Activated T-cell treated with anti-CD3 and anti-CD28 coated beads for 1 hour (primary cell): ENCODE measurements at regions not wholly inside any gene's neighbourhood (a gene's known extent, or its start where the extent isn't known, plus 50 kb on each side); places are given as distances from the start of the nearest gene placed in this dataset.
"Not testable (repeated sequence)": the region's sequence is repeated elsewhere in the genome, so short reads cannot be mapped to it uniquely, and the experiment has no call there.

ENCODE experiments used
- DNase-seq: peaks from one replicate; pipeline ENCODE4 v3.0.0-alpha.2; 2020; ENCODE audit warnings: low read depth

DNA sequence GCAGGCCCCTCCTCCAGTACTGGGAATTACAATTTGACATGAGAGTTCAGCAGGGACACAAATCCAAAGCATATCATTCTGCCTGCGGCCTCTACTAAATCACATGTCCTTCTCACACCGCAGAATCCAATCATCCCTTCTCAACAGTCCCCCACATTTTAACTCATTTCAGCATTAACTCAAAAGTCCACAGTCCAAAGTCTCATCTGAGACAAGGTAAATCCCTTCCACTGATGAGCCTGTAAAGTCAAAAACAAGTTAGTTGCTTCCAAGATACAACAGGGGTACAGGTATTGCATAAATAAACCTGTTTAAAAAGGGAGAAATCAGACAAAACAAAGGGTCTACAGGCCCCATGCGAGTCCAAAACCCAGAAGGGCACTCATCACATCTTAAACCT, 64.0 kb downstream of the EBNA1BP2 start:
- no peak for DNase-seq

DNA sequence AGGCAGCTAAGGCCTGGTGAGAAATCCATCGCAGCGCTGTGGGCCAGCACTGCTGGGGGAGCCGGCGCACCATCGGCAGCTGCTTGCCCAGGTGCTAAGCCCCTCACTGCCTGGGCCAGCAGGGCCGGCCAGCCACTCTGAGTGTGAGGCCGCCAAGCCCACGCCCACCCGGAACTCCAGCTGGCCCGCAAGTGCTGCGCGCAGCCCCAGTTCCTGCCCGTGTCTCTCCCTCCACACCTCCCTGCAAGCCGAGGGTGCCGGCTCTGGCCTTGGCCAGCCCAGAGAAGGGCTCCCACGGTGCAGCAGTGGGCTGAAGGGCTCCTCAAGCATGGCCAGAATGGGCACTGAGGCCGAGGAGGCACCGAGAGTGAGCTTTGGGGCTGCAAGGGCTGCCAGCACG, 64.4 kb downstream of the EBNA1BP2 start:
- DNase-seq = no peak

DNA sequence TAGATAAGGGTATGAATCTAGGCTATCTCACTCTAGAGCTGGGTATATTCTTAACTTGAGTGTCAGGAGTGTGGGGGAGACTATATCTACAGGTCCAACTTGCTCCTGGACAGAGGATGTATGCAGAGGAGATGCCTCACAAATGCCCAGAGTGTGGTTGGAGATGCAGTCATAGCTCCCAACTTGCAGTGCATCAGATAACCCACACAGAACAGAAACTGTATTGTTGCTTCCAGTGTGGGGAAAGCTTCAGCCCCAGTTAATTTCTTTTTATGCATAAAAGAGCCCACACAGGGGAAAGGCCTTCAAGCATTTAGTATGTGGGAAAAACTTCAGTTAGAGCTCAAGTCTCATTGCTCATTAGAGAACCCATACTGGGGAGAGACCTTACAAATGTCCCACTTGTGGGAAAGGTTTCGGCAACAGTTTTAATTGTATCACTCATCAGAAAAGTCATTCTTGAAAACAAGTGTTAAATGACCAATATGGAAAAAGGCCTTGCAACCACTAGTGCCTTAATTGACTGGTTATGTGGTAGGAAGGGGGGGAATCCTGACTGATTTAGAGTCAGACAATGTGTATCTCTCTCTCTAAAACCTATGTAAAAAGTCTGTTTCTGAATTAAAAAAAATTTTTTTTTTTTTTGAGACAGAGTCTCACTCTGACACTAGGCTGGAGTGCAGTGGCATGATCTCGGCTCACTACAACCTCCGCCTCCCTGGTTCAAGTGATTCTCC, 67.9 kb downstream of the EBNA1BP2 start:
- no peak for DNase-seq

DNA sequence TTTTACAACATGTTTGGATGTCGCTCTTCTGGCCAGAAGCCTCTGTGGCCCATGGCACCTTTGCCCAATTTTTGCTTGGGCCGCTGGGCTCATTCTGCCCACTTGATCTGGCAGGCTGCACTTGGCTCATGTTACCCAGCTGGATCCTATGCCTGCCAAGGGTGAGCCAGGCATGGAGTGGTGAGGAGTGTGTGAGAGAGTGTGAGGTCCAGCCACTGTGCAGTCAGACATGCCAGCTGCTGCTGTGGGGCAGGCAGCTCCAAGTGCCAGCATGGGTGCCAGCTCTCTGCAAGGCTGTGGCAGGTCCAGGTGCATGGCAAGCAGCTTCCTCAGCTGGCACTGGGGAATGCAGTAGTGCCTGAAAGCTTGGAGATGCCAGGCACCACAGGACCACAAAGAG, 71.0 kb downstream of the EBNA1BP2 start:
- no peak for DNase-seq

DNA sequence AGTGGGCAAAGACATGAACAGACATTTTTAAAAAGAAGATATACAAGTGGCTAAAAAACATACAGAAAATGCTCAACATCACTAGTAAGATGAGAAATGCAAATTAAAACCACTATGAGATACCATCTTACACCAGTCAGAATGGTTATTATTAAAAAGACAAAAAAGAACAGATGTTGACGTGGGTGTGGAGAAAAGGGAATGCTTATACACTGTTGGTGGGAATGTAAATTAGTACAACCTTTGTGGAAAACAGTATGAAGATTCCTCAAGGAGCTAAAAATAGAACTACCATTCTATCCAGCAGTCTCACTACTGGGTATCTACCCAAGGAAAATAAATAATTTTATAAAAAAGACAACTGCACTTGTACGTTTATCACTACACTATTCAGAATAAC, 73.9 kb downstream of the EBNA1BP2 start:
- DNase-seq = no peak

DNA sequence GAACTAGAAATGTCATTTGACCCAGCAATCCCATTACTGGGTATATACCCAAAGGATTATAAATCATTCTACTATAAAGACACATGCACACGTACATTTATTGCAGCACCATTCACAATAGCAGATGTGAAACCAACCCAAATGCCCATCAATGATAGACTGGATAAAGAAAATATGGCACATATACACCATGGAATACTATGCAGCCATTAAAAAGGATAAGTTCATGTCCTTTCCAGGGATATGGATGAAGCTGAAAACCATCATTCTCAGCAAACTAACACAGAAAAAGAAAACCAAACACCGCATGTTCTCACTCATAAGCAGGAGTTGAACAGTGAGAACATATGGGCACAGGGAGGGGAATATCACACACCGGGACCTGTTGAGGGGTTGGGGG, 75.6 kb downstream of the EBNA1BP2 start:
- DNase-seq = not testable (repeated sequence)

DNA sequence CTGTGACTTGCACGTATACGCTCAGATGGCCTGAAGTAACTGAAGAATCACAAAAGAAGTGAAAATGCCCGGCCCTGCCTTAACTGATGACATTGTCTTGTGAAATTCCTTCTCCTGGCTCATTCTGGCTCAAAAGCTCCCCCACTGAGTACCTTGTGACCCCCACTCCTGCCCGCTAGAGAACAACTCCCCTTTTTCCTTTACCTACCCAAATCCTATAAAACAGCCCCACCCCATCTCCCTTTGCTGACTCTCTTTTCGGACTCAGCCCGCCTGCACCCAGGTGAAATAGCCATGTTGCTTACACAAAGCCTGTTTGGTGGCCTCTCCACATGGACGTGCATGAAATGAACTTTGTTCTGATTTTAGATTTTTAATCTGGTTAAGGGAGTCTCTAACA, 81.3 kb downstream of the EBNA1BP2 start:
- not testable (repeated sequence) for DNase-seq

DNA sequence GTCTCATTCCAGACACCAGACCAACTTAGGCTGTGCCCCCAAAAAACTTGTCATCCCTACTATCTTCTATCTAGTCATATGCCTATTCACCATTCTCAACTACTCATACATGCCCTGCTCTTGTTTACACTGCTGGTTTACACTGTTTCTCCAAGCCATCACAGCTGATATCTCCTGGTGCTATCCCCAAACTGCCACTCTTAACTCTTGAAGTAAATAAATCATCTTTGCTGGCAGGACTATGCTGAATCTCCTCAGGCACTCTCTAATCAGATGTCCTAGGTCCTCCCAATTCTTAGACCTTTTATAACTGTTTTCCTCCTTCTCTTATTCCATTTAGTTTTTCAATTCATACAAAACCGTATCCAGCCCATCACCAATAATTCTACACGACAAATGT, 81.9 kb downstream of the EBNA1BP2 start:
- not testable (repeated sequence) for DNase-seq

DNA sequence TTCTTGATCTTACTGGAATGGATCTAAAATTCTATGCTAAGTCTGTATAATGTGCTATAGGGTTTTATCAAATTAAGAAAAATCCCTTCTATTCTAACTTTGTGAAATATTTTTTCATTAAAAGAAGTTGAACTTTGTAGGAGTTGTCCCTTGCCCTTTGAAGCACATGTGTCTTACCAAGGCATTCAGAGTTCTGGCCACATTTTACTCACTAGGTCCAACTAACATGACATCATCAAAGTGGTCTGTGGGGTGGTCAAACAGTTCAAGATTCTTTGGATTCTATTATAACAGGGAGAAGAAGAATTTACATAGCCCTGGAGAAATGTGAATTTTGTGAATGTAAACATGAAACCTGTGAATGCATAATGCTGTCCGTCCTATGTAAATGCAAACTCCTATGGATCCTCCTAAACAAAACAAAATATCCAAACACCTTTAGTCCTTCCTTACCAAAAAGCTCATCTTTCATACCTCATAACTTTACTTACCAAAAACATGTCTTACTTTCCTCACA, 88.7 kb downstream of the EBNA1BP2 start:
- no peak for DNase-seq

DNA sequence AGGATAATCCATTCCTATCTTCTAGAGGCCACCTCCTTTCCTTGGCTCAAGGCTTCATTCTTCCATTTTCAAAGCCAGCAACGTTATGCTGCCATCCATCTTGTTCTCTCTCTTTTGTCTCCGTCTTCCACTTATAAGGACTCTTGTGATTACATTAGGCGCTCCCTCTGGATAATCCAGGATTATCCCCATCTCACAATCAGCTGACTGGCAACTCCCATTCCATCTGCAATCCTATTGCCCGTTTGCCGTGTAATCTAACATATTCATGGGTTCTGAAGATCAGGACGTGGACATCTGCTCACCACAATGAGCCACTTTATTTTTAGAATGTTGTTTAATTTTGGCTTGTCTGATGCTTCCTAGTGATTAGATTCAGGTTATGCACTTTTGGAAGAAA, 89.3 kb downstream of the EBNA1BP2 start:
- DNase-seq = no peak

DNA sequence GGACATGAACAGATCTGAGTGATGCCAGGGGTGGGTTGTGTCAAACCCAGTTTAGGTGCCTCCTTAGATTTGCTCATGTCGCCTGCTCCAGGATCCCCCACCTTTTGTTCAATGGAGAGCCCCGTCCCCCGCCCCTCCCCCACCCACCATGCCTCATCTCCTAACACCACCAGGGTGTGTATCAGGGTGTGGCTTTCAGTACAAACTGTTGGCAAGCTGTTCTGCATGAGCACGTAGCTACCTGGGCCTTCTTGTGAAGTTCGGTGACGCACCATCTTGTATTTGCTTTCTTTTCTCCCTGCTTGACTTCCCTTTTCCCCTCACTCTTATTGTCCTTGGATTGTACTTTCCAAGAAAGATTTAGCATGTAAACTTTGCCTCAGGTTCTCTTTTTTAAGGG, 94.8 kb downstream of the EBNA1BP2 start:
- DNase-seq = no peak

DNA sequence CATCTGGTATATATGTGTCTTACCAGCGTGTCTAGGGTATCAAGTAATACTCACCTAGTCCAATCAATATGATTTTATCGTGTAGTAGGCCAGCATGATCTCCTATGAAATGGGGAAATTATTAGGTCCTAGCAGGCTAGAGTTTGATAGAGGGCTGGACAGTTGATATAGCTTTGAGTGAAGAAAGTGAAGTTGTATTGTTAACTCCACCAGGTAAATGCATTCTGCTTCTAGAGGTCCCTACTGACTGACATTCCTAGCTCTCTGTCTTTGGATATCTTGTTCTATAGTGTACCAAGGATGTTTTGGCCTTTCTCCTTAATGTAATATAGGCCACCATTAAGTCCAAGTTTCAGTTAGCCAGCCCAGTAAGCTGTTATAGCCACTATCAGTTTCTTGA, 97.4 kb downstream of the EBNA1BP2 start:
- DNase-seq = no peak

DNA sequence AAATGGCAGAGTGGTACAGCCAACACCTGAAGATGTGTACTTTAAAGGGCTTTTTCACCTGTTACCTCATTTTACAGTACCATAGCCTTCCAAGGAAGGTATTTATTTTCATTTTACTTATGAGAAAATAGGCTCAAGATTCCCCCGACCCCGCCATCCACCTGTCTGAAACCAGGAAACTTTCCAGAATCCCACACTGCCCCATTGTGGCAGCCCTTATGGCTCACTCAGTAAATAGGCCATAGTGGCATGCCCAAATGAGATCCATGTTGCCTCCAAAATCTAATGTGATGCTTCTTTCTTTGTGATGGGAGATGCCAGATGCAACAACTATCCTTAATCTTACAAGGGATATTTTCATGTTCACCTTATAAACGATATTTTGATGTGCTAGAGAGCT, 97.8 kb downstream of the EBNA1BP2 start:
- no peak for DNase-seq

DNA sequence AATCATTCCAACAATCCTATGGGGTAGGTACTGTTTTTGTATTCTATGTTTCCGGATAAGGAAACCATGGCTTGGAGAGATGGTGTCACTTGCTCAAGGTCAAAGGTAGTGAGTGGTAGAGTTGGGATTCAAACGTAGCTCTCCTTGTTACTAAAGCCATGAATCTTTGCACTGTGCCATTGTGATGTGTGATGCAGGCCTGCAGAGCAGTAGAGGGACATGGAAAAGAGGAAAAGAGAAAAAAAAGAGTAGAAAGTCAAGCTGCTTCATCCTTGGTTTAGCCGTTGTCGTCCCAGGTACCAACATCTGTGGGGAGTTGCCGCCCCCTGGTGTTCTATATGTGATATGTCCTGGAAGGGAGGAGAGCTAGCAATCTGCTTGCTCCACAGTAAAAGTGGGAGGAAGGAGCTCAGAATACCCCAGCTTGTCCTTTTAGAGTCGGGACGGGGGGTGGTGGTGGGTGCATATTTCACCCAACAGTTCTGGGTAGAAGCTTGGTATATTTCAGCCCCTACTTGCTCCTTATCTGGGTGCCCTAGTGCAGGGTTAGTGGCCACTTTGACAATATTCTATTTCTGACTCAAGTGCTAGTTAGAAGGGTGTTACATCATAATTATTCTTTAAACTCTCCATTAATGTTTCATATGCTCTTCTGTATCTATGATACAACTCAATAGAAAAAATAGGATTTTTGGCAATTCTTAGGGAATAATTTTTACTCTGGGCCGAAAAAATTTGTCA, 98.4 kb downstream of the EBNA1BP2 start:
- DNase-seq = peak; percentile 63

DNA sequence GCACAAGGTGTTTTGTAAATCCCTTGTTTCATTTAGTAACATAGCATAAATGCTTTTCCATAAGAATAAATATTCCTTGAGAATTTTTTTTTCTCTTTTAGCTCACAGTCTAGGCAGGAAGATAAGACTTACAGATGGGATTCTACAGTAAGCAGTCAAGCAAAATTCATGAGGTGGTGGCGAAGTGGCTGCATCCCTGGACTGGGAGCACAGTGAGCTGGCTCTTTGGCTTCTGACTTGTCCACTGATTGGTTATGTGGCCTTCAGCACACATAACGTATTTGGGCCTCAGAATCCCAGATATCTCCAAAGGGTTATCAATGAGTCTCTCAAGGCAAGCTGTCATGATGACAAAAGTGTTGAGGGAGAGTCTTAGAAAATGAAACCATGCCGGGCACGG, 99.8 kb downstream of the EBNA1BP2 start:
- DNase-seq = no peak

DNA sequence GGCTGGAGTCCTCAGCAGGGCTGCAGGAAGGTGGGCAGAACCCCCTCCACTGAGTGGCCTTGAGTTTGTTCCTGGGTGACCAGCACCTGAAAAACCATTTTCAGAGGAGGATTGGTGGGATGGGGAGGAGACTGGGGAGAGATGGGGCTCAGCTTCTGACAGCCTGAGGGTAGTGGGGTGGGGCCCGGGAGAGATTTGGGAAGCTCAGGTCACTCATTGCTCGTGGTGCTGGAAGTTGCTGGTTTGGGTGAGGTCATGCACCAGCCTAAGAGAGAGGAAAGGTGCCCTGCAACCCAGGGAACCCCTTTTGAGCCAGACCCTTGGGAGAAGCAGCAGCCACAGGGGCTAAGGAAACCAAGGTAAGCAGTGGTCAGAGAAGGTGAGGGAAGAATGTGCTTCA, 100.8 kb downstream of the EBNA1BP2 start:
- no peak for DNase-seq

DNA sequence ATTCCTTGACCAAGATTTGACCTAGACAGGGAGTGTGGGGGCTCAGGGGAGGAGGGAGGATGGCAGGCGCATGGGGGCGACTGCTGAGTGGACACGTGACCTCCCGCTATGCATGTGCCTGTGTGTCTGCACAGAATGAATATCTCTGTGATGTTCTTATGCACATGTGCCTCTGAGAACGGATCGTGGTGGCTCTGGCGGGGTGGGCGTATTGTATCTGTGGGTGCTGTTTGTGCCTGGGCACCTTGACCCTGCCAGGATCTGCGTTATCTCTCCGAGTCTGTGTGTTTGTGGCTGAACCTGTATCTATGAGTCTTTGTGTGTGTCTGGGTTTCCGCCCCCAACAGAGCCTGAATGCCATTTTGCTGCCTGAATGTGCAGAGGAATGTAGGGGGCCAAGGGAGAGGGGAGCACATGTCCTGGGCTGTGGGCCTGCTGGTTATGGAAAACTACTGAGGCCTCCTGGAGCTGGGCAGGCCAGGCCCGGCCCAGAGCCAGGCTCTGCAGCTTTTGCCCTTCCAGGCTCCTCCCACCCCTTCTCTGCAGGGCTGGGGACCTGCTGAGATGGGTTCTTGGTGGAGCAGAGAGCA, 102.5 kb downstream of the EBNA1BP2 start:
- no peak for DNase-seq

DNA sequence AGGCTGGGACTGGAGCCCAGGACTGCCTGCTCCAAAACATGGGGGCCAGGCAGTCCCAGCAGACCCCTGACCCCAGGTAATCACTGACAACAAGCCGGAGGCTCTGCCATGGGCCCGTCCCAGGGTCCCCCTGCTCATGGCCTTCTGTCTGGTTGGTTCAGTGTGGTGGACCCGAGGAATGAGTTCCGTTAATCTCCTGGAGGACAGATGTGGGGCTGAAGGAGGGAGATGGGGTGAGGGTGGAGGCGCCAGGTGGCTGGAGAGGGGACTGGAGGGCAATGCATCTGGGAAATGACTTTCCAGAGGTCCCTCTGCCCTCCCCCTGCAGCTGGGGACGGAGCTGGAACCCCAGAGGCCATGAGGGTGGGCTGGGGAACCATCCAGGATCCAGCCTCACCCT, 103.2 kb downstream of the EBNA1BP2 start:
- no peak for DNase-seq

DNA sequence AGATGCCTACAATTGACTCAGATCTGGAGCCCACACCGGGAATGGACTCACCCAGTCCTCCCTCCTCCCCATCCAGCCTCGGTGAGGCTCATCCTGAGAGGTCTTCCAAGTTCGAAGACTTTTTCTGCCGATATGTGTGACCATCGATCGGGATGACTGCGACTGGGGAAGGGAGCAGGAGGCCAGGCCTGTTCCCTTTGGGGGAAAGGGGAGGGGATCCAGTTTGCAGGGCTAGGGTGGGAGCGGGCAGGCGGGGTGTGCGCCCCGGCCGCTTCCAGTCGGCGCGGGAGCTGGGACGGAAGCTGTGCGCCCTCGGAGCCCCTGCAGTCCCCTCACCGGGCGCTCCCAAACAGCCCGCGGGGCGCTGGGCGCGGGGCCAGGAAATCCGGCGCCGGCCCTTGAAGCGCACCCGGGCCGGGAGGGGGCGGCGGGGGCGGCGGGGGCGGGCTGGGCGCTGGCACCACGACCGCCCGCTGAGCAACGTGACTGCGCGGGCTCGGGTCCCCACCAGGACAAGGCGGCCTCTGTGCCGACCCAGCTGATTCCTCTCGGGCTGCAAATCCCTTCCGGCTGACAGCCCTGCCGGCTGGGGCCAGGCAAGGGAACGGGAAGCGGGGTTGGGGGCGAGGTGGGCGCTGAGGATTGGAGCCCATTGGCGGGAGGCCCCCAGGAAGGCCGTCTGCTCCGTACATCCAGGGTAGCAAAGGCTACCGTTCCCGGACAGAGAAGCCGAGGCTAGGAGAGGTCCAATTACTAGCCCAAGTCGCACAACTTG, 103.9 kb downstream of the EBNA1BP2 start:
- DNase-seq = peak; percentile 8

DNA sequence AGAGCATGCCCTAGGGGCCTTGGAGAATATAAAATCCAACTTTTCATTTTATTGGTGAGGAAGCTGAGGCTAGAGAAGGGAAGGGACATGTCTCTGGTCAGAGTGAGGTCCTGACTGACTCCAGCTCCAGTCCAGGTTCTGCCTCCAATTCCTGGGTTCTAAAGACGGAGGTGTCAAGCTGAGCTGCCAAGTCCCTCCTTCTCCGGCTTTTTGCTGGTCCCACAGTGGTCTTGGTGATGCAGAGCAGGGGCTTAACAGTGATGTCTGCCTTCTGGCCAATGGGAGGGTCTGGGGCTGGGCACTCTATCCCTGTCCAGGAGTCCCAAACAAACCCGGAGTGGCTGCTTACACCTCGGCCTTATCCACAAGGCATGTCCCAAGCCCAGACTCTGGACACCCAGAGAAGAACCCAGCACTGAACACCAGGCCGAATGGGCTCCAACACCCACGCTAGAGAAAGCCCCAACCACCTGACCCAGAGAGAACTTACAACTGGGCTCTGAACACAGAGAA, 104.8 kb downstream of the EBNA1BP2 start:
- DNase-seq = no peak

DNA sequence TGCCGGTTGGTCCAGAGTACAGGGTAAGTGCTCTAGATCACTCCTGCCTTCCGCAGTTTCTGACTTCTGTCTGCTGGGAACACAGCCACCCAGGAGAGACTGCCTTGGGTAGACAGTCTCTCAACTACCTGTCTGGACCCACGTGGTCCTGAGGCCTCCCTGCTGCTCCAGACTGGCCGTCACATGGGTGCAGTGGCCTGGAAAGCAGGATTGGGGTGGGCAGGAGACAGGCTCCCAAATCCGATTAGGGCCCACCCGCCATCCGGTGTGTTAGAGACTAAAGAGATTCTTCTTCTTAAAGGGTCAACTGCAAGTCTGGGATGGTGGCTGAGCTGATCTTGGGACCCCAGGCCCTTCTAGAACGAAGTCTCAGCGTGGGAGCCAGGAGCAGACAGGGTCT, 105.5 kb downstream of the EBNA1BP2 start:
- no peak for DNase-seq
